Left ventricle myocardium inferior (tissue), 1 donor: ENCODE measurements at regions not wholly inside any gene's neighbourhood (a gene's known extent, or its start where the extent isn't known, plus 50 kb on each side); places are given as distances from the start of the nearest gene placed in this dataset.

Experiments used
- DNase-seq: peaks from one replicate; pipeline ENCODE4 v3.0.0-alpha.2; 2020
- H3K27ac ChIP-seq: fragments of 200-600 bp; replicated peaks from 2 replicates; pipeline ENCODE4 v1.8.0; 2021
- H3K27me3 ChIP-seq: fragments of 200-600 bp; 2 replicates; pipeline ENCODE4 v1.8.0; 2021; ENCODE audit warnings: low read depth
- H3K36me3 ChIP-seq: fragments of 200-600 bp; 2 replicates; pipeline ENCODE4 v1.8.0; 2021
- H3K4me1 ChIP-seq: fragments of 200-600 bp; 2 replicates; pipeline ENCODE4 v1.8.0; 2021
- H3K4me3 ChIP-seq: fragments of 200-600 bp; 2 replicates; pipeline ENCODE4 v1.8.0; 2021; ENCODE audit warnings: mild to moderate bottlenecking, moderate library complexity
- H3K9me3 ChIP-seq: fragments of 200-600 bp; replicated peaks from 2 replicates; pipeline ENCODE4 v1.8.0; 2021
- intact Hi-C: fragments of 100-400 bp; cut with micrococcal nuclease; formaldehyde crosslinking; loops from one replicate; pipeline ENCODE4 v1.11.0; 2022
- TF ChIP-seq, protein P1 (sequence below): fragments of 200-600 bp; IDR thresholded peaks from 2 replicates; pipeline ENCODE4 v1.8.0; 2021; ENCODE audit warnings: antibody characterized with exemption, mild to moderate bottlenecking, borderline replicate concordance
- donor health status: DM: no; HTN: yes; CAD: no; lungs with severe emphysema.

DNA sequence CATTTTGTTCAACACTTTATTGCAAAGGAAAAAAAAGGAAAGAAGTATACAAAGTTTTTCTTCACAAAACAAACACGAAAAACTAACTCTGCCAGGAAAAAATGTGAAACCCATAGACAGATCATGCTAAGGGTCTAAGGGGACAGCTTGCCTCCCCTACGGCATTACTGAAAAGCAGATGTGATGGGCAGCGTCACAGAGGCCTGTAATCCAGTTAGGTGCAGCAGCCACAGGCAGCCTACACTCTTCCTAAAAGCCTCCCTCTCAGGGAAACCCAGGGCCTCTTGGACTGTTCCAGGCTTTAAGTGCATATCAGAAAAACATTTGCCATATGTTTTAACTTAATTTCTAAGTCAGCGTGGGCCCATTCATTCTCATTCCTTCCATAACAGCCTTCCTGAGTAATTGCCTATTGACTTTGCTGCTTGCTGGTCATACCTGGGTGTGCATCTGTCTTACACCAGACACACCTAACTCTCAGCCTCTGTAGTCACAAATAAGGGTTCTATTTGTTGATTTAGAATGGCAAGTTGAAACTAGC lies 135.7 kb upstream of the SERP2 start:
- no peak overlapping the region for H3K4me3 ChIP-seq
- no peaks in the 10 kb centered on the region for H3K9me3 ChIP-seq
- TF ChIP-seq, protein P1, sequence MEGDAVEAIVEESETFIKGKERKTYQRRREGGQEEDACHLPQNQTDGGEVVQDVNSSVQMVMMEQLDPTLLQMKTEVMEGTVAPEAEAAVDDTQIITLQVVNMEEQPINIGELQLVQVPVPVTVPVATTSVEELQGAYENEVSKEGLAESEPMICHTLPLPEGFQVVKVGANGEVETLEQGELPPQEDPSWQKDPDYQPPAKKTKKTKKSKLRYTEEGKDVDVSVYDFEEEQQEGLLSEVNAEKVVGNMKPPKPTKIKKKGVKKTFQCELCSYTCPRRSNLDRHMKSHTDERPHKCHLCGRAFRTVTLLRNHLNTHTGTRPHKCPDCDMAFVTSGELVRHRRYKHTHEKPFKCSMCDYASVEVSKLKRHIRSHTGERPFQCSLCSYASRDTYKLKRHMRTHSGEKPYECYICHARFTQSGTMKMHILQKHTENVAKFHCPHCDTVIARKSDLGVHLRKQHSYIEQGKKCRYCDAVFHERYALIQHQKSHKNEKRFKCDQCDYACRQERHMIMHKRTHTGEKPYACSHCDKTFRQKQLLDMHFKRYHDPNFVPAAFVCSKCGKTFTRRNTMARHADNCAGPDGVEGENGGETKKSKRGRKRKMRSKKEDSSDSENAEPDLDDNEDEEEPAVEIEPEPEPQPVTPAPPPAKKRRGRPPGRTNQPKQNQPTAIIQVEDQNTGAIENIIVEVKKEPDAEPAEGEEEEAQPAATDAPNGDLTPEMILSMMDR: no peak
- H3K36me3 ChIP-seq: no peaks in the 10 kb centered on the region
- peaks cover 44% of the 10 kb centered on the region for H3K4me1 ChIP-seq
- H3K27ac ChIP-seq: peak overlapping the region; percentile 89
- DNase-seq: no peak
- H3K27me3 ChIP-seq: no peaks in the 10 kb centered on the region
- intact Hi-C loops: loop anchor here (5.0 kb wide), 1 partner anchor 199 kb away; no protein-coding TSS in a partner anchor

DNA sequence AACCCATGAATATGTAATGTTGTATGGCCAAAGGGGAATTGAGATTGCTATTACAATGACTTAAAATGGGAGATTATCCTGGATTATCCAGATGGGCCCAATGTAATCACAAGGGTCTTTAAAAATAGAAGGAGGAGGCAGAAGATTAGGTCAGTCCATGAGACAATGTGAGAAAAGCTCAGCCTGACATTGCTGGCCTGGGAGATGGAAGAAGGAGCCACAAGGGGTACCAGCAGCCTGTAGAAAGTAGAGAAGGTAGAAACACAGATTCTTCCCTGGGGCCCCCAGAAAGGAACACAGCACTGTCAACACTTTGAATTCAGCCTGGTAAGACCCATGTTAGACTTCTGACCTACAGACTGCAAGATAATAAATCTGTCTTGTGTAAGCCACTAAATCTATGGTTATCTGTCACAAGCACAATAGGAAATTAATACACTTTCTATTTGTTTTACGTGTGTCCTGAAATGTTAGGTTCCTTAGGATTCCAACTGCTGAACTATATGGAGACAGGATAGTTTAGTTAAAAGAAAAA lies 132.9 kb upstream of the SERP2 start:
- H3K27me3 ChIP-seq: no peaks in the 10 kb centered on the region
- no peak overlapping the region for H3K4me3 ChIP-seq
- no peak overlapping the region for H3K27ac ChIP-seq
- H3K9me3 ChIP-seq: no peaks in the 10 kb centered on the region
- TF ChIP-seq, protein P1: no peak
- H3K4me1 ChIP-seq: peaks cover 49% of the 10 kb centered on the region
- no peak for DNase-seq
- H3K36me3 ChIP-seq: no peaks in the 10 kb centered on the region
- intact Hi-C loops: no loop called here

DNA sequence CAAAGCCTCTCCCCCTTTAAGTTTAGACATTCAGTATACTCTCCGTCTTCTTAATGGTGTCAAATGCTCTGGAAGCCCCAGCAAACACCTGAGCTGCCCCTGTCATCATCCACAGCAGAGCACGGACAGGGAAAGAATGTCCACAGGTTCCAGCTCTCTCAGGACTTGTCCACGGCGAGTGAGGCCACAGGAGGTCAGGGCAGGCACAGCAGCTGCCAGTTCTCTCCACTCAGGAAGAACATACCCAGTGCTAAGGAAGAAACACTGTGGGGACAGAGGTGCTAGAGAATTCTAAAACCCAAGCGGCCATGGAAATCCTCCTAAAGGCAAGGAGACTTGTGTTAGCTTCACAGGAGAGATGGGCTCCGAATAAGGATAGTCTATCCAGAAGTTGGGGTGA lies 132.0 kb upstream of the SERP2 start:
- H3K9me3 ChIP-seq: no peaks in the 10 kb centered on the region
- H3K27me3 ChIP-seq: no peaks in the 10 kb centered on the region
- TF ChIP-seq, protein P1: peak; percentile 30
- intact Hi-C loops: no loop called here
- H3K4me1 ChIP-seq: peaks cover 39% of the 10 kb centered on the region
- no peaks in the 10 kb centered on the region for H3K36me3 ChIP-seq
- H3K4me3 ChIP-seq: no peak overlapping the region
- no peak for DNase-seq
- no peak overlapping the region for H3K27ac ChIP-seq

DNA sequence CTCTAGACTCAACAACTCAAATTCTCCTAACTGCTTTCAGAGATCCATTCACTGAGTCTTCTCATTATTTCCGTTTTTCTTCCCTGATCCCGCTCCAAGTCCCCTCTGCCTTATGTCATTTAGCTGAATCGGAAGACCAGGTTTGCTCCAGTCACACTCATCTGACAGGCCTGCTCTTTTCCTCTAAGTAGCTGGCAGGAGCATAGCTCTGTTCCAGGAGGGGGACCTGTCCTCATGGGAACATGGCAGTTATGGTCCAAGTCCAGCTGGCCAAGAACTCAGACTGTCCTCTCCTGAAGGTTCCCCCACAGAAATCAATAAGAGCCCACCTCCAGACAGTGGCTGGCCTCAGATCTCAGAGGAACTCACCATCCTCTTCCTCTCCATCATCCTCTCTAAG lies 130.9 kb upstream of the SERP2 start:
- H3K4me3 ChIP-seq: no peak overlapping the region
- intact Hi-C loops: no loop called here
- TF ChIP-seq, protein P1: no peak
- peaks cover 28% of the 10 kb centered on the region for H3K4me1 ChIP-seq
- no peaks in the 10 kb centered on the region for H3K36me3 ChIP-seq
- no peaks in the 10 kb centered on the region for H3K27me3 ChIP-seq
- no peak for DNase-seq
- H3K27ac ChIP-seq: peak overlapping the region; percentile 51
- no peaks in the 10 kb centered on the region for H3K9me3 ChIP-seq

DNA sequence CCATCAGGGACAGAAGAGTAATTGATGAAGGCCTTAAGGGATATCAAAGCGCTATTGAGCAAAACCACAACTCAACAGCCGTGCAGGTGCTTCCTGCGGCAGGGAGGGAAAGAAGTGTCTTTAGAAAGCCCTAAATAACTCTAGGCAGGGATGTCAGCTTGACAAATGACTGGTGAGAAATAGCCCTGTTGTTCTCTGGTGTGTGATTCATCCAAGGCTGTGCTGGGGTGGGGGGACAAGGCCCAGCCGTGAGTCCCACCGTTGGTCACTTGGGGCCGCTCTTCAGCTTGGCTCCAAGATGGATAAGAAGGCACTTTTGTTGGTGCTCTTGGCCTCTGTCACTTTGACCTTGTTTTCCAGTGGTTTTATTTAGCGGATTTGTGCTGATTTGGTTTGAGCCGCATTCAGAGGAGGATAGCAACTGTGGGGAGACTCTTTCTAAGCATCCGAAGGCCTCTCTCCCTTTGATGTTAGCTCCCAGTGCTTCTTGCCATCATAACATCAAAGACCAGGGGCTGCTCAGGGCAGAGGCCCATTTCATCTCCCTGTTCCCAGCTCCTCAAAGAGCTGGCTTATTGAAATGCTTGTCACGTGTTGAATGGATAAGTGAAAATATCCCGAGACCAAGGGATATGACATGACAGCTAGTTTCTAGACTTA lies 130.3 kb upstream of the SERP2 start:
- intact Hi-C loops: no loop called here
- Histone ChIP-seq H3K4me1 (peaks cover 23% of the 10 kb centered on the region), H3K27me3 (no peaks in the 10 kb centered on the region), H3K9me3 (no peaks in the 10 kb centered on the region), H3K27ac (peak overlapping the region; percentile 51), H3K36me3 (no peaks in the 10 kb centered on the region), H3K4me3 (no peak overlapping the region)
- no peak for DNase-seq
- TF ChIP-seq, protein P1: peak; percentile 59
